Fibroblast of lung (primary cell): ENCODE measurements at regions not wholly inside any gene's neighbourhood (a gene's known extent, or its start where the extent isn't known, plus 50 kb on each side); places are given as distances from the start of the nearest gene placed in this dataset.

Experiments used
- DNase-seq, 2 donors: peaks; one replicate each; pipeline versions ENCODE4 v3.0.0 to v3.0.0-alpha.2; 2010; ENCODE audit warnings: low read depth in 2 of 2
- H2AFZ ChIP-seq: 2 replicates; pipeline ENCODE4 v1.5.1; 2012; ENCODE audit warnings: low read length, control low read depth, inconsistent platforms
- H3K27ac ChIP-seq: 2 replicates; pipeline ENCODE4 v1.5.1; 2011; ENCODE audit warnings: low read length, control low read depth; ENCODE audit not compliant: insufficient read depth
- H3K27me3 ChIP-seq: 2 replicates; pipeline ENCODE4 v1.5.1; 2011; ENCODE audit warnings: mild to moderate bottlenecking, low read length; ENCODE audit not compliant: control insufficient read depth, insufficient read depth
- H3K36me3 ChIP-seq: 2 replicates; pipeline ENCODE4 v1.5.1; 2011; ENCODE audit warnings: low read length; ENCODE audit not compliant: control insufficient read depth, insufficient read depth
- H3K4me1 ChIP-seq: 2 replicates; pipeline ENCODE4 v1.5.1; 2011; ENCODE audit warnings: low read length; ENCODE audit not compliant: control insufficient read depth, insufficient read depth; ENCODE audit errors: extremely low read depth
- H3K4me2 ChIP-seq: 2 replicates; pipeline ENCODE4 v1.5.1; 2011; ENCODE audit warnings: low read length, control low read depth; ENCODE audit not compliant: insufficient read depth; ENCODE audit errors: extremely low read depth
- H3K4me3 ChIP-seq, 4 experiments: fragments of 200-600 bp in 1 of 4; sonication (generic) in 1 of 4; replicated peaks in 1 of 4; 2 replicates each; pipeline ENCODE4 v1.5.1; 2011 to 2016; ENCODE audit warnings: low read length in 4 of 4, low read depth in 3 of 4, mild to moderate bottlenecking in 3 of 4, control low read depth in 2 of 4, inconsistent platforms in 1 of 4, mixed read lengths in 1 of 4; ENCODE audit not compliant: insufficient read depth in 1 of 4; ENCODE audit errors: control extremely low read depth in 1 of 4
- H3K79me2 ChIP-seq: 2 replicates; pipeline ENCODE4 v1.5.1; 2012; ENCODE audit warnings: mild to moderate bottlenecking, low read length, inconsistent platforms; ENCODE audit not compliant: control insufficient read depth, insufficient read depth
- H3K9ac ChIP-seq: 2 replicates; pipeline ENCODE4 v1.5.1; 2011; ENCODE audit warnings: mild to moderate bottlenecking, low read length, control low read depth; ENCODE audit not compliant: insufficient read depth
- H3K9me3 ChIP-seq: 2 replicates; pipeline ENCODE4 v1.5.1; 2012; ENCODE audit warnings: low read depth, low read length; ENCODE audit not compliant: control insufficient read depth, insufficient read depth
- H4K20me1 ChIP-seq: 2 replicates; pipeline ENCODE4 v1.5.1; 2011; ENCODE audit warnings: low read length; ENCODE audit not compliant: control insufficient read depth, insufficient read depth; ENCODE audit errors: extremely low read depth
- EZH2 ChIP-seq: IDR thresholded peaks from 2 replicates; pipeline ENCODE4 v1.5.1; 2012; ENCODE audit warnings: low read length, control low read depth, mild to moderate bottlenecking; ENCODE audit errors: missing control alignments
- TF ChIP-seq, protein P1 (sequence below), 2 donors: IDR thresholded peaks in 1 of 2; conservative IDR thresholded peaks in 1 of 2; 1 replicate in 1 of 2; 2 replicates in 1 of 2; pipeline ENCODE4 v1.5.1; 2011 to 2012; ENCODE audit warnings: low read length in 2 of 2, control low read depth in 1 of 2, inconsistent platforms in 1 of 2, low read depth in 1 of 2, mild to moderate bottlenecking in 1 of 2

GRCh38 chr17:62913991-62914570 lies 52.0 kb upstream of the TANC2 start:
- Histone ChIP-seq H3K4me1 (no peaks in the 10 kb centered on the region), H2AFZ (no peak overlapping the region), H3K4me3 (no peak overlapping the region), H3K79me2 (no peaks in the 10 kb centered on the region), H3K36me3 (no peaks in the 10 kb centered on the region), H3K9me3 (no peaks in the 10 kb centered on the region), H3K9ac (no peak overlapping the region), H3K27ac (no peak overlapping the region), H4K20me1 (no peaks in the 10 kb centered on the region), H3K4me2 (no peak overlapping the region), H3K27me3 (no peaks in the 10 kb centered on the region)
- TF ChIP-seq, protein P1, sequence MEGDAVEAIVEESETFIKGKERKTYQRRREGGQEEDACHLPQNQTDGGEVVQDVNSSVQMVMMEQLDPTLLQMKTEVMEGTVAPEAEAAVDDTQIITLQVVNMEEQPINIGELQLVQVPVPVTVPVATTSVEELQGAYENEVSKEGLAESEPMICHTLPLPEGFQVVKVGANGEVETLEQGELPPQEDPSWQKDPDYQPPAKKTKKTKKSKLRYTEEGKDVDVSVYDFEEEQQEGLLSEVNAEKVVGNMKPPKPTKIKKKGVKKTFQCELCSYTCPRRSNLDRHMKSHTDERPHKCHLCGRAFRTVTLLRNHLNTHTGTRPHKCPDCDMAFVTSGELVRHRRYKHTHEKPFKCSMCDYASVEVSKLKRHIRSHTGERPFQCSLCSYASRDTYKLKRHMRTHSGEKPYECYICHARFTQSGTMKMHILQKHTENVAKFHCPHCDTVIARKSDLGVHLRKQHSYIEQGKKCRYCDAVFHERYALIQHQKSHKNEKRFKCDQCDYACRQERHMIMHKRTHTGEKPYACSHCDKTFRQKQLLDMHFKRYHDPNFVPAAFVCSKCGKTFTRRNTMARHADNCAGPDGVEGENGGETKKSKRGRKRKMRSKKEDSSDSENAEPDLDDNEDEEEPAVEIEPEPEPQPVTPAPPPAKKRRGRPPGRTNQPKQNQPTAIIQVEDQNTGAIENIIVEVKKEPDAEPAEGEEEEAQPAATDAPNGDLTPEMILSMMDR (conservative IDR thresholded peaks at IDR 0.05 in 1 of 2, IDR thresholded peaks at IDR 0.05 in 1 of 2; ENCODE audit: low read depth in 1 of 2, low read length in 2 of 2), result no peak
- no peak for TF ChIP-seq EZH2
- no peak for DNase-seq

DNA sequence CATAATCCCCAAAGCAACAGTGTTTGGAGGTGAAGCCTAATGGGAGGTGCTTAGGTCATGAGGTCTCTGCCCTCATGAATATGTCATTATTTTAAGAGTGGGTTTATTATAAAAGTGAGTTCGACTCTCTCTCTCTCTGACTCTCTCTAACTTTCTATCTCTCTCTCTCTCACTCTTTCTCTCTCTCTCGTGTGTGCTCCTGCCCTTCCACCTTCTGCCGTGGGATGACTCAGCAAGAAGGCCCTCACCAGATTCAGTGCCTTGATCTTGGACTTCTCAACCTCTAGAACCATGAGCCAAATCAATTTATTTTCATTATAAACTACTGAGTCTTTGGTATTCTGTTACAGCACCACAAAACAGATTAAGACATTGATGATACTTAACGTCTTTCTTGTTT lies 53.7 kb upstream of the TANC2 start:
- H3K36me3 ChIP-seq, result no peaks in the 10 kb centered on the region
- no peak overlapping the region for H3K9ac ChIP-seq
- H3K79me2 ChIP-seq, result no peaks in the 10 kb centered on the region
- H4K20me1 ChIP-seq, result no peaks in the 10 kb centered on the region
- no peak overlapping the region for H2AFZ ChIP-seq
- no peak overlapping the region for H3K4me3 ChIP-seq
- H3K27ac ChIP-seq, result no peak overlapping the region
- TF ChIP-seq EZH2, result no peak
- TF ChIP-seq, protein P1 (conservative IDR thresholded peaks at IDR 0.05 in 1 of 2, IDR thresholded peaks at IDR 0.05 in 1 of 2; ENCODE audit: low read depth in 1 of 2, low read length in 2 of 2), result no peak
- H3K4me1 ChIP-seq, result no peaks in the 10 kb centered on the region
- DNase-seq, result no peak
- H3K9me3 ChIP-seq, result no peaks in the 10 kb centered on the region
- H3K27me3 ChIP-seq, result no peaks in the 10 kb centered on the region
- no peak overlapping the region for H3K4me2 ChIP-seq

GRCh38 chr17:62911114-62911513 lies 54.9 kb upstream of the TANC2 start:
- TF ChIP-seq EZH2, result no peak
- TF ChIP-seq, protein P1 (conservative IDR thresholded peaks at IDR 0.05 in 1 of 2, IDR thresholded peaks at IDR 0.05 in 1 of 2; ENCODE audit: low read depth in 1 of 2, low read length in 2 of 2), result no peak
- Histone ChIP-seq H3K4me2 (no peak overlapping the region), H3K4me3 (no peak overlapping the region), H2AFZ (no peak overlapping the region), H3K27ac (no peak overlapping the region), H4K20me1 (no peaks in the 10 kb centered on the region), H3K36me3 (no peaks in the 10 kb centered on the region), H3K79me2 (no peaks in the 10 kb centered on the region), H3K27me3 (no peaks in the 10 kb centered on the region), H3K9me3 (no peaks in the 10 kb centered on the region), H3K4me1 (no peaks in the 10 kb centered on the region), H3K9ac (no peak overlapping the region)
- no peak for DNase-seq
